CD8-positive, alpha-beta memory T cell (primary cell): ENCODE measurements at regions not wholly inside any gene's neighbourhood (a gene's known extent, or its start where the extent isn't known, plus 50 kb on each side); places are given as distances from the start of the nearest gene placed in this dataset.

ENCODE experiments used
- CTCF ChIA-PET: fragments of 350-600 bp; sonication (Branson Sonifier 250); formaldehyde crosslinking; loops from one replicate; lab custom pipeline; 2021; ENCODE audit warnings: antibody characterized with exemption; lab: Charles Lee
- POLR2A ChIA-PET: fragments of 350-600 bp; sonication (Branson Sonifier 250); formaldehyde crosslinking; loops from one replicate; lab custom pipeline; 2021; ENCODE audit warnings: antibody characterized with exemption; lab: Charles Lee
- DNase-seq, 5 donors: peaks; one replicate each; pipeline versions ENCODE4 v3.0.0 to v3.0.0-alpha.2; 2020 to 2022; ENCODE audit warnings: mixed read lengths in 1 of 5
- H3K27ac ChIP-seq: one replicate; pipeline ENCODE4 v1.7.0; 2013; ENCODE audit warnings: low read depth, mild to moderate bottlenecking, low read length, moderate library complexity
- H3K27me3 ChIP-seq: 2 replicates; pipeline ENCODE4 v1.7.0; 2013; ENCODE audit warnings: low read length, mild to moderate bottlenecking; ENCODE audit not compliant: insufficient read depth, poor library complexity, severe bottlenecking
- H3K36me3 ChIP-seq: 2 replicates; pipeline ENCODE4 v1.7.0; 2013; ENCODE audit warnings: mild to moderate bottlenecking, low read length, moderate library complexity; ENCODE audit not compliant: insufficient read depth
- H3K4me1 ChIP-seq: 2 replicates; pipeline ENCODE4 v1.7.0; 2013; ENCODE audit warnings: mild to moderate bottlenecking, low read length, moderate library complexity; ENCODE audit not compliant: insufficient read depth
- H3K4me3 ChIP-seq: 2 replicates; pipeline ENCODE4 v1.7.0; 2013; ENCODE audit warnings: mild to moderate bottlenecking, low read length
- H3K9me3 ChIP-seq: 2 replicates; pipeline ENCODE4 v1.7.0; 2013; ENCODE audit warnings: mild to moderate bottlenecking, low read length
- H3K27ac Mint-ChIP-seq, 8 donors: one replicate each; pipeline ENCODE4 v1.8.0; 2020 to 2021; ENCODE audit warnings: mixed read lengths in 8 of 8, mild to moderate bottlenecking in 6 of 8, inconsistent platforms in 3 of 8, moderate library complexity in 3 of 8
- H3K27me3 Mint-ChIP-seq, 2 donors: one replicate each; pipeline ENCODE4 v1.8.0; 2020 to 2021; ENCODE audit warnings: mixed read lengths in 2 of 2, mild to moderate bottlenecking in 1 of 2, moderate library complexity in 1 of 2
- H3K36me3 Mint-ChIP-seq, 3 donors: one replicate each; pipeline ENCODE4 v1.8.0; 2020 to 2021; ENCODE audit warnings: mixed read lengths in 3 of 3, inconsistent platforms in 1 of 3, mild to moderate bottlenecking in 1 of 3
- H3K4me1 Mint-ChIP-seq, 3 donors: one replicate each; pipeline ENCODE4 v1.8.0; 2020 to 2021; ENCODE audit warnings: mixed read lengths in 3 of 3, inconsistent platforms in 1 of 3, mild to moderate bottlenecking in 1 of 3
- H3K4me3 Mint-ChIP-seq, 7 donors: one replicate each; pipeline ENCODE4 v1.8.0; 2020 to 2021; ENCODE audit warnings: mixed read lengths in 7 of 7, mild to moderate bottlenecking in 6 of 7, moderate library complexity in 4 of 7, inconsistent platforms in 2 of 7
- H3K9me3 Mint-ChIP-seq, 5 donors: one replicate each; pipeline ENCODE4 v1.8.0; 2020 to 2022; ENCODE audit warnings: mixed read lengths in 5 of 5, mild to moderate bottlenecking in 3 of 5, moderate library complexity in 2 of 5, inconsistent platforms in 1 of 5

DNA sequence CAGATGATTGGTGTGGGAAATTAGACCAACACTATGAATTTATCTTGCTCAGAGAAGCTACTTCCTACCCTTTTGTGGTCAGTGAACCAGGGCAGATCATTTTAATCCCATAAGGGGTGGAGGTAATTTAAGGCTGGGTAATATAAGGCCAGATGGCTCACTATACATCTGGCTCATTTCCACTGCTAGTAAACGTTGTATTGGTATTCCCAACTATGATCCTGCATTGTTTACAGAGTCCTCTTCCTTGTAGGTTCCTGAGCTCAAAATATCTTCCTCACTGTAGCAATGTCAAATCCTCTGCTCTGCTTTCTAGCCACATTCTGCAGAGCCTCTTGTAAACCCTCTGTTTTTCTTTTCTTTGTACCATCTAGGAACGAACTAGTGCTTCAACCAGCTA, 93.0 kb upstream of the MGAT4C start:
- Histone ChIP-seq H3K27ac (no peak overlapping the region), H3K36me3 (no peaks in the 10 kb centered on the region), H3K4me3 (no peak overlapping the region), H3K4me1 (no peaks in the 10 kb centered on the region), H3K9me3 (no peaks in the 10 kb centered on the region), H3K27me3 (no peaks in the 10 kb centered on the region)
- no peak overlapping the region for H3K4me3 Mint-ChIP-seq
- ChIA-PET CTCF (no interaction called here), POLR2A (no interaction called here)
- no peaks in the 10 kb centered on the region for H3K27me3 Mint-ChIP-seq
- H3K4me1 Mint-ChIP-seq, result no peaks in the 10 kb centered on the region
- no peak overlapping the region for H3K27ac Mint-ChIP-seq
- DNase-seq, result no peak
- no peaks in the 10 kb centered on the region for H3K36me3 Mint-ChIP-seq
- H3K9me3 Mint-ChIP-seq, result peaks cover 0 to 11% (median 8%) of the 10 kb centered on the region in 5 donors

DNA sequence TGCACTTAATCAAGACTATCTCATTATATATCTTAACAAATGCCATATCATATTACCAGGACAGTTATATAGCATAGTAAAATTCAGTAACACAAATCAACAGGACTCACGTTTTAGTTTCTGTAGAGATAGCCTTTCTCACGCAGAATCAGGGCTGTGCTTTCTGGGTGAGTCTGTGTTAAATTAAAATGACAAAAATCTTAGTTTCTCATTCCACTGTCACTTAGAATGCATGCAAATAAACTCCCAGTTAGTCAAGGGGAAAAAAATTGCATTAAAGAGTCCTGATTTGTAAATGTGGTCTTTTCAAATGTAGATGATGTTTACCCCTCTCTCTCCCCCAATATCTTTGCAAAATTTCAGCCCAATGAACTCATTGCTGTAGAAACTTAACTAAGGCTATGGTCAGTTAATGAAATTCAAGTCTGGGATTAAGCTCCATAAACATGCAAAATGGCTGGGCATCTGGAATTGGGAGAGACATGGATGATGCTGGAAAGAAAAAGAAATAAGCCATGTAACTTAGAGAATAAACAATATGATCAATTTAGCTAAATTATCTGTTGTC, 77.8 kb upstream of the MGAT4C start:
- Histone ChIP-seq H3K27me3 (no peaks in the 10 kb centered on the region), H3K4me3 (no peak overlapping the region), H3K27ac (no peak overlapping the region), H3K36me3 (no peaks in the 10 kb centered on the region), H3K4me1 (no peaks in the 10 kb centered on the region), H3K9me3 (no peaks in the 10 kb centered on the region)
- no peaks in the 10 kb centered on the region for H3K27me3 Mint-ChIP-seq
- H3K9me3 Mint-ChIP-seq, result peaks cover 0 to 19% (median 8%) of the 10 kb centered on the region in 5 donors
- no peak for DNase-seq
- ChIA-PET CTCF (no interaction called here), POLR2A (no interaction called here)
- no peaks in the 10 kb centered on the region for H3K36me3 Mint-ChIP-seq
- no peak overlapping the region for H3K27ac Mint-ChIP-seq
- no peaks in the 10 kb centered on the region for H3K4me1 Mint-ChIP-seq
- no peak overlapping the region for H3K4me3 Mint-ChIP-seq

DNA sequence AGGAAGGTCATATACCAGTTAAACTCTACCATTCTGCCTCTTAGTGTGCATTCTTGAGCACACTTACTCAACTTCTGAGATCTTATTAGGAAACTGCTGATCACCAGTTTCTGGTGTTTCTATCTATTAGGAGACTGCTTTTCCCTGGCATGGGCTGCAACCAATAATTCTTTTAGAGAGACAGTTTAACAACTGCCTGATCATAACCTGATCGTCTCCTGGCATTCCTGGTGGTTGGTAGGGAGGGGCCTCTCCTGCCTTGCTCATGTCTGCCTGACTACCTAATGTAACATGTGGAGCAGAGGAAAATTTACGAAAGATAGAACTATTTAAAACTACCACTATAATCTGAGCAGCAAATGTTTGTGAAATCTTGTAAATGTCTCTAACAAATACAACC, 75.3 kb upstream of the MGAT4C start:
- no peak for DNase-seq
- no peak overlapping the region for H3K27ac ChIP-seq
- H3K9me3 Mint-ChIP-seq, result peaks cover 0 to 18% (median 7%) of the 10 kb centered on the region in 5 donors
- H3K4me3 ChIP-seq, result no peak overlapping the region
- H3K4me3 Mint-ChIP-seq, result no peak overlapping the region
- H3K4me1 ChIP-seq, result no peaks in the 10 kb centered on the region
- no peaks in the 10 kb centered on the region for H3K36me3 Mint-ChIP-seq
- CTCF ChIA-PET, result no interaction called here
- H3K27ac Mint-ChIP-seq, result no peak overlapping the region
- H3K36me3 ChIP-seq, result no peaks in the 10 kb centered on the region
- POLR2A ChIA-PET, result no interaction called here
- no peaks in the 10 kb centered on the region for H3K27me3 Mint-ChIP-seq
- no peaks in the 10 kb centered on the region for H3K4me1 Mint-ChIP-seq
- no peaks in the 10 kb centered on the region for H3K27me3 ChIP-seq
- no peaks in the 10 kb centered on the region for H3K9me3 ChIP-seq

DNA sequence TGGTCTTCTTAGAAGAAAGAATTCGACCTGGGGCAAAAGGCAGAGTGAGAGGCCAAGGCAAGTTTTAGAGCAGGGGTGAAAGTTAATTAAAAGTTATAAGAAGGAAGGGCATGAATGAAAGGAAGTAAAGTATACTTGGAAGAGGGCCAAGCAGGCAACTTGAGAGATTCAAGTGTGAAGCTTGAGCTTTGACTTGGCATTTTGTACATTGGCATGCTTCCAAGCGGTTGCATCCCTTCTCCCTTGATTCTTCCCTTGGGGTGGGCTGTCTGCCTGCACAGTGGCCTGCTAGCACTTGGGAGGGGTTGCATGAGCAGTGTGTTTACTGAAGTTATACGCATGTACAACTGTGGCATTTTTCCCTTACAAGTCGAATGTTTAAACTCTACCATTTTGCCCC, 74.8 kb upstream of the MGAT4C start:
- POLR2A ChIA-PET, result no interaction called here
- no peak for DNase-seq
- Mint-ChIP-seq H3K27ac (no peak overlapping the region), H3K27me3 (no peaks in the 10 kb centered on the region), H3K4me1 (no peaks in the 10 kb centered on the region), H3K4me3 (no peak overlapping the region), H3K9me3 (peaks cover 0 to 14% (median 7%) of the 10 kb centered on the region in 5 donors), H3K36me3 (no peaks in the 10 kb centered on the region)
- CTCF ChIA-PET, result no interaction called here
- Histone ChIP-seq H3K27ac (no peak overlapping the region), H3K9me3 (no peaks in the 10 kb centered on the region), H3K4me1 (no peaks in the 10 kb centered on the region), H3K27me3 (no peaks in the 10 kb centered on the region), H3K36me3 (no peaks in the 10 kb centered on the region), H3K4me3 (no peak overlapping the region)

DNA sequence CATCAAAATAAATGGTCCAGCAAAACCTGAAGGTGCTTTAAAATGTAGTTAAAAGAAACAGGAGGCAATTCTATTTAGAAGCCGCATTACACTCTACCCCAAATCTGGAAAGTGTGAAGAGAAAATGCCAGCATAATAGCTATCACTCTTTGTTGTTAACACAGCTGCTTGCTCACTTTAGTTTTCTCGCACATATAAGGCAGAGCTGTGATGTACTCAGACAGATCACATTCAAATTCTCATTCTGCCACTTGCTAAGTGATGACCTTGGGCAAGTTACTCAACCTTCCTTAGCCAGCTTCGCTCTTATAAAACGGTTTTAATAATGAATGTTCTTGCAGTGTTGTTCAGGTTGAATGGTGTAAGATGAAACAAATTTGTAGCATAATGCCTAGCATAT, 56.0 kb upstream of the MGAT4C start:
- Histone ChIP-seq H3K27me3 (no peaks in the 10 kb centered on the region), H3K4me1 (no peaks in the 10 kb centered on the region), H3K36me3 (no peaks in the 10 kb centered on the region), H3K27ac (no peak overlapping the region), H3K9me3 (no peaks in the 10 kb centered on the region), H3K4me3 (no peak overlapping the region)
- DNase-seq, result no peak
- ChIA-PET POLR2A (no interaction called here), CTCF (no interaction called here)
- peaks cover 5 to 16% (median 9%) of the 10 kb centered on the region in 5 donors for H3K9me3 Mint-ChIP-seq
- no peaks in the 10 kb centered on the region for H3K36me3 Mint-ChIP-seq
- no peaks in the 10 kb centered on the region for H3K4me1 Mint-ChIP-seq
- H3K4me3 Mint-ChIP-seq, result no peak overlapping the region
- H3K27ac Mint-ChIP-seq, result no peak overlapping the region
- no peaks in the 10 kb centered on the region for H3K27me3 Mint-ChIP-seq
